ENCODE measurements at regions not wholly inside any gene's neighbourhood (a gene's known extent, or its start where the extent isn't known, plus 50 kb on each side); places are given as distances from the start of the nearest gene placed in this dataset.

- TF ChIP-seq POLR2A (IDR thresholded peaks at IDR 0.05): no peak
- TF ChIP-seq CTCF (IDR thresholded peaks at IDR 0.05): no peak
These were observed 321.0 kb upstream of the TPK1 start for GRCh38 chr7:145156834-145157233.

Measured in Peyer's patch (tissue), 4 donors.